ENCODE measurements at regions not wholly inside any gene's neighbourhood (a gene's known extent, or its start where the extent isn't known, plus 50 kb on each side); places are given as distances from the start of the nearest gene placed in this dataset.

- TF ChIP-seq, protein P1, sequence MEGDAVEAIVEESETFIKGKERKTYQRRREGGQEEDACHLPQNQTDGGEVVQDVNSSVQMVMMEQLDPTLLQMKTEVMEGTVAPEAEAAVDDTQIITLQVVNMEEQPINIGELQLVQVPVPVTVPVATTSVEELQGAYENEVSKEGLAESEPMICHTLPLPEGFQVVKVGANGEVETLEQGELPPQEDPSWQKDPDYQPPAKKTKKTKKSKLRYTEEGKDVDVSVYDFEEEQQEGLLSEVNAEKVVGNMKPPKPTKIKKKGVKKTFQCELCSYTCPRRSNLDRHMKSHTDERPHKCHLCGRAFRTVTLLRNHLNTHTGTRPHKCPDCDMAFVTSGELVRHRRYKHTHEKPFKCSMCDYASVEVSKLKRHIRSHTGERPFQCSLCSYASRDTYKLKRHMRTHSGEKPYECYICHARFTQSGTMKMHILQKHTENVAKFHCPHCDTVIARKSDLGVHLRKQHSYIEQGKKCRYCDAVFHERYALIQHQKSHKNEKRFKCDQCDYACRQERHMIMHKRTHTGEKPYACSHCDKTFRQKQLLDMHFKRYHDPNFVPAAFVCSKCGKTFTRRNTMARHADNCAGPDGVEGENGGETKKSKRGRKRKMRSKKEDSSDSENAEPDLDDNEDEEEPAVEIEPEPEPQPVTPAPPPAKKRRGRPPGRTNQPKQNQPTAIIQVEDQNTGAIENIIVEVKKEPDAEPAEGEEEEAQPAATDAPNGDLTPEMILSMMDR (IDR thresholded peaks at IDR 0.05 in 4 of 5, conservative IDR thresholded peaks at IDR 0.05 in 1 of 5) = no peak
- TF ChIP-seq POLR2A (IDR thresholded peaks at IDR 0.05) = no peak
These were observed 556.1 kb downstream of the RWDD3 start for GRCh38 chr1:95790136-95790535.

Data from gastrocnemius medialis (tissue), 4 donors.